Keratinocyte (primary cell): ENCODE measurements at regions not wholly inside any gene's neighbourhood (a gene's known extent, or its start where the extent isn't known, plus 50 kb on each side); places are given as distances from the start of the nearest gene placed in this dataset.

Experiments
- DNase-seq: peaks from one replicate; pipeline ENCODE4 v3.0.0-alpha.2; 2011; ENCODE audit warnings: low read depth, missing footprints, low spot score
- FAIRE-seq: peaks from 2 replicates; lab custom pipeline; 2011; peaks lifted over from hg19 to GRCh38; lab: Jason Lieb, UNC
- H2AFZ ChIP-seq: 2 replicates; pipeline ENCODE4 v1.6.0; 2012; ENCODE audit warnings: low read length, control low read depth, inconsistent platforms; ENCODE audit not compliant: control insufficient read depth
- H3K27ac ChIP-seq: 2 replicates; pipeline ENCODE4 v1.5.1; 2011; ENCODE audit warnings: low read length; ENCODE audit not compliant: control insufficient read depth, insufficient read depth
- H3K27me3 ChIP-seq: 3 replicates; pipeline ENCODE4 v1.6.0; 2011; ENCODE audit warnings: low read length; ENCODE audit not compliant: control insufficient read depth, insufficient read depth; ENCODE audit errors: extremely low read depth
- H3K36me3 ChIP-seq, 2 experiments: 2 replicates in 1 of 2; 3 replicates in 1 of 2; pipeline ENCODE4 v1.5.1; 2011; ENCODE audit warnings: low read length in 2 of 2, mild to moderate bottlenecking in 1 of 2; ENCODE audit not compliant: control insufficient read depth in 2 of 2, insufficient read depth in 2 of 2; ENCODE audit errors: extremely low read depth in 1 of 2
- H3K4me1 ChIP-seq: 3 replicates; pipeline ENCODE4 v1.5.1; 2011; ENCODE audit warnings: low read length; ENCODE audit not compliant: control insufficient read depth, insufficient read depth; ENCODE audit errors: extremely low read depth
- H3K4me2 ChIP-seq: 3 replicates; pipeline ENCODE4 v1.6.0; 2011; ENCODE audit warnings: low read depth, low read length; ENCODE audit not compliant: control insufficient read depth, insufficient read depth; ENCODE audit errors: extremely low read depth
- H3K4me3 ChIP-seq, 3 experiments: fragments of 200-600 bp in 1 of 3; sonication (generic) in 1 of 3; 2 replicates in 2 of 3; 3 replicates in 1 of 3; pipeline ENCODE4 v1.5.1; 2011 to 2016; ENCODE audit warnings: low read length in 3 of 3, mild to moderate bottlenecking in 3 of 3, control low read depth in 2 of 3, inconsistent platforms in 1 of 3, low read depth in 1 of 3, mixed read lengths in 1 of 3, mixed run types in 1 of 3, moderate library complexity in 1 of 3; ENCODE audit not compliant: control insufficient read depth in 2 of 3, insufficient read depth in 2 of 3; ENCODE audit errors: extremely low read depth in 1 of 3
- H3K79me2 ChIP-seq: 2 replicates; pipeline ENCODE4 v1.6.0; 2012; ENCODE audit warnings: low read length; ENCODE audit not compliant: control insufficient read depth, insufficient read depth
- H3K9ac ChIP-seq: 3 replicates; pipeline ENCODE4 v1.6.0; 2011; ENCODE audit warnings: low read length; ENCODE audit not compliant: control insufficient read depth, insufficient read depth; ENCODE audit errors: extremely low read depth
- H3K9me1 ChIP-seq: 3 replicates; pipeline ENCODE4 v1.6.0; 2011; ENCODE audit warnings: low read length; ENCODE audit not compliant: control insufficient read depth, insufficient read depth; ENCODE audit errors: extremely low read depth
- H3K9me3 ChIP-seq: 2 replicates; pipeline ENCODE4 v1.5.1; 2012; ENCODE audit warnings: low read depth, low read length; ENCODE audit not compliant: control insufficient read depth
- H4K20me1 ChIP-seq: 3 replicates; pipeline ENCODE4 v1.6.0; 2011; ENCODE audit warnings: low read length; ENCODE audit not compliant: control insufficient read depth, insufficient read depth; ENCODE audit errors: extremely low read depth
- CTCF ChIP-seq, 3 experiments: IDR thresholded peaks in 1 of 3; conservative IDR thresholded peaks in 1 of 3; optimal IDR thresholded peaks in 1 of 3; 2 replicates in 2 of 3; 3 replicates in 1 of 3; pipeline versions ENCODE3 to v1.5.1; 2011; ENCODE audit warnings: low read length in 3 of 3, mild to moderate bottlenecking in 3 of 3, moderate library complexity in 2 of 3, control low read depth in 1 of 3, inconsistent platforms in 1 of 3; ENCODE audit not compliant: insufficient read depth in 2 of 3; ENCODE audit errors: extremely low read depth in 1 of 3
- EZH2 ChIP-seq: IDR thresholded peaks from one replicate; pipeline ENCODE4 v1.6.1; 2012; ENCODE audit warnings: inconsistent platforms, mild to moderate bottlenecking, low read length, moderate library complexity
- dilution Hi-C: fragments of 300-500 bp; cut with MboI; formaldehyde crosslinking; loops from one replicate; pipeline ENCODE4 v1.7.0; 2020; ENCODE audit warnings: low sequenced_read_pairs; ENCODE audit not compliant: extremely low pct_ligation_motif_present

- H3K4me2 ChIP-seq, result peak overlapping the region; percentile 7
These were observed 142.6 kb upstream of the CPSF6 start for GRCh38 chr12:69096669-69097335.

DNA sequence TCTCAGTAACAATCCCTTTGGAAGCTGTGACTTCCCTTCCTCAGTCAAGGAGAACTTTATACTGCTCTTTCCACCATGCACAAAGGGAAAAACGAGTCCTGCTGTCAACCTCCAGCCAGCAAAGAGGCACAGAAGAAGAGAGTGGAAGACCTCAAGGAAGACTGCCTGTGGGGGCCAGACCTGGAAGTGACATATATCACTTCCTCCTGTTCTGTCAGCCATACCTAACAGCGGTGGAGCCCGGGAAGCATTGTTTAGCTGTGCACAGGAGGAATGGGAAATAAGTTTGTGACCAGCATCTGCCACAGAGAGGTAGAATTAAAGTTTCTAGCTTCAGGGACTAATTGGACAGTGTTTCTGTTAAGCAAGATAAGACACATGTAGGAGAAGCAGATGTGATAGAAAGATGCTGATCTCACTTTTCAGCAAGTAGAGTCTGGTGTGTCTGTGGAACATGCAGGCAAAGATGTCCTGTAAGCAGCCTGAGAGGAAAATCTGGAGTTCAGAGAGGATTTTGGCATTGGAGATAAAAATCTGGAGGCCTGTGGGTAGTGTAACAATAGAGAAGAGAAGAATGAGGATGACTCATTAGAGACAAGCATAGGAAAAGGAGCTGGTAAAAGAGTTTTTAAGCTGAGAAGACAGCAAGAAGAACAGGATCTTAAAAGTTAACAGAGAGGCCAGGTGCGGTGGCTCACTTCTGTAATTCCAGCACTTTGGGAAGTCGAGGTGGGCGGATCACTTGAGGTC lies 141.6 kb upstream of the CPSF6 start:
- dilution Hi-C loops, result no loop called here
- no peaks in the 10 kb centered on the region for H3K9me3 ChIP-seq
- H3K9me1 ChIP-seq, result no peaks in the 10 kb centered on the region
- H3K27me3 ChIP-seq, result peaks cover 2% of the 10 kb centered on the region
- no peak for TF ChIP-seq EZH2
- TF ChIP-seq CTCF (optimal IDR thresholded peaks at IDR 0.05 in 1 of 3, IDR thresholded peaks at IDR 0.05 in 1 of 3, conservative IDR thresholded peaks at IDR 0.05 in 1 of 3; ENCODE audit: extremely low read depth in 1 of 3, insufficient read depth in 2 of 3, low read length in 3 of 3), result no peak
- no peaks in the 10 kb centered on the region for H3K79me2 ChIP-seq
- FAIRE-seq, result peak; percentile 80
- peak; percentile 5 for DNase-seq
- no peak overlapping the region for H3K27ac ChIP-seq
- no peak overlapping the region for H3K9ac ChIP-seq
- no peak overlapping the region for H3K4me2 ChIP-seq
- H3K4me3 ChIP-seq, result no peak overlapping the region
- H4K20me1 ChIP-seq, result no peaks in the 10 kb centered on the region
- H3K4me1 ChIP-seq, result peaks cover 11% of the 10 kb centered on the region
- no peak overlapping the region for H2AFZ ChIP-seq
- no peaks in the 10 kb centered on the region for H3K36me3 ChIP-seq

More at GRCh38 chr12:69096669-69097335, 142.6 kb upstream of the CPSF6 start:
- Histone ChIP-seq H3K4me1 (peaks cover 11% of the 10 kb centered on the region), H3K9me3 (no peaks in the 10 kb centered on the region), H3K9me1 (no peaks in the 10 kb centered on the region), H3K27ac (no peak overlapping the region), H3K36me3 (no peaks in the 10 kb centered on the region), H3K9ac (no peak overlapping the region), H3K4me3 (no peak overlapping the region), H4K20me1 (no peaks in the 10 kb centered on the region), H3K27me3 (peaks cover 10% of the 10 kb centered on the region), H3K79me2 (no peaks in the 10 kb centered on the region), H2AFZ (no peak overlapping the region)
- dilution Hi-C loops, result no loop called here
- FAIRE-seq, result no peak
- no peak for TF ChIP-seq CTCF (optimal IDR thresholded peaks at IDR 0.05 in 1 of 3, IDR thresholded peaks at IDR 0.05 in 1 of 3, conservative IDR thresholded peaks at IDR 0.05 in 1 of 3; ENCODE audit: extremely low read depth in 1 of 3, insufficient read depth in 2 of 3, low read length in 3 of 3)
- no peak for TF ChIP-seq EZH2
- DNase-seq, result no peak
